Hepatocyte (in vitro differentiated cells): ENCODE measurements at regions not wholly inside any gene's neighbourhood (a gene's known extent, or its start where the extent isn't known, plus 50 kb on each side); places are given as distances from the start of the nearest gene placed in this dataset.
"Not testable (repeated sequence)": the region's sequence is repeated elsewhere in the genome, so short reads cannot be mapped to it uniquely, and the experiment has no call there.

Experiments
- DNase-seq: peaks from one replicate; pipeline ENCODE4 v3.0.0-alpha.2; 2016; ENCODE audit warnings: low spot score
- H2AFZ ChIP-seq: fragments of 200-600 bp; sonication (generic); 2 replicates; pipeline ENCODE4 v1.6.0; 2016; ENCODE audit warnings: antibody characterized with exemption, mild to moderate bottlenecking
- H3K27ac ChIP-seq: fragments of 200-600 bp; sonication (generic); 2 replicates; pipeline ENCODE4 v1.5.1; 2016; ENCODE audit warnings: mild to moderate bottlenecking
- H3K27me3 ChIP-seq: fragments of 200-600 bp; sonication (generic); 2 replicates; pipeline ENCODE4 v1.6.1; 2016
- H3K36me3 ChIP-seq: fragments of 200-600 bp; sonication (generic); replicated peaks from 2 replicates; pipeline ENCODE4 v1.5.1; 2016; ENCODE audit warnings: low read depth; ENCODE audit not compliant: insufficient read depth
- H3K4me1 ChIP-seq: fragments of 200-600 bp; sonication (generic); 2 replicates; pipeline ENCODE4 v1.5.1; 2016; ENCODE audit warnings: mild to moderate bottlenecking, moderate library complexity; ENCODE audit not compliant: insufficient read depth
- H3K4me2 ChIP-seq: fragments of 200-600 bp; sonication (generic); 2 replicates; pipeline ENCODE4 v1.6.0; 2016
- H3K4me3 ChIP-seq: fragments of 200-600 bp; sonication (generic); 2 replicates; pipeline ENCODE4 v1.5.1; 2016; ENCODE audit warnings: mild to moderate bottlenecking
- H3K79me2 ChIP-seq: fragments of 200-600 bp; sonication (generic); 2 replicates; pipeline ENCODE4 v1.6.0; 2017; ENCODE audit warnings: mild to moderate bottlenecking
- H3K9me2 ChIP-seq: fragments of 200-600 bp; sonication (generic); replicated peaks from 2 replicates; pipeline ENCODE4 v1.6.0; 2017; ENCODE audit warnings: mild to moderate bottlenecking; ENCODE audit not compliant: insufficient read depth
- H3K9me3 ChIP-seq: fragments of 200-600 bp; sonication (generic); 2 replicates; pipeline ENCODE4 v1.5.1; 2016; ENCODE audit warnings: low read depth, mild to moderate bottlenecking
- H4K20me1 ChIP-seq: fragments of 200-600 bp; sonication (generic); 2 replicates; pipeline ENCODE4 v1.6.0; 2016; ENCODE audit warnings: mild to moderate bottlenecking; ENCODE audit not compliant: insufficient read depth, poor library complexity, severe bottlenecking
- EZH2 ChIP-seq: fragments of 200-600 bp; sonication (generic); IDR thresholded peaks from 2 replicates; pipeline ENCODE4 v1.6.1; 2016; ENCODE audit warnings: antibody characterized with exemption, mild to moderate bottlenecking, borderline replicate concordance
- EZH2phosphoT487 ChIP-seq: fragments of 200-600 bp; sonication (generic); IDR thresholded peaks from one replicate; pipeline ENCODE4 v1.6.1; 2018; ENCODE audit warnings: antibody characterized with exemption, mild to moderate bottlenecking, low read depth, moderate library complexity; ENCODE audit not compliant: unreplicated experiment, severe bottlenecking
- WGBS: methylation state at CpG from one replicate; pipeline ENCODE4 v1.1.6; 2016; ENCODE audit warnings: low lambda C conversion rate; ENCODE audit errors: missing lambda C conversion rate; 5-methylcytosine and 5-hydroxymethylcytosine counted together
- TF ChIP-seq, protein P1 (sequence below): fragments of 200-600 bp; sonication (generic); IDR thresholded peaks from 2 replicates; pipeline ENCODE4 v1.5.1; 2016; ENCODE audit warnings: antibody characterized with exemption, mild to moderate bottlenecking; ENCODE audit not compliant: poor library complexity

DNA sequence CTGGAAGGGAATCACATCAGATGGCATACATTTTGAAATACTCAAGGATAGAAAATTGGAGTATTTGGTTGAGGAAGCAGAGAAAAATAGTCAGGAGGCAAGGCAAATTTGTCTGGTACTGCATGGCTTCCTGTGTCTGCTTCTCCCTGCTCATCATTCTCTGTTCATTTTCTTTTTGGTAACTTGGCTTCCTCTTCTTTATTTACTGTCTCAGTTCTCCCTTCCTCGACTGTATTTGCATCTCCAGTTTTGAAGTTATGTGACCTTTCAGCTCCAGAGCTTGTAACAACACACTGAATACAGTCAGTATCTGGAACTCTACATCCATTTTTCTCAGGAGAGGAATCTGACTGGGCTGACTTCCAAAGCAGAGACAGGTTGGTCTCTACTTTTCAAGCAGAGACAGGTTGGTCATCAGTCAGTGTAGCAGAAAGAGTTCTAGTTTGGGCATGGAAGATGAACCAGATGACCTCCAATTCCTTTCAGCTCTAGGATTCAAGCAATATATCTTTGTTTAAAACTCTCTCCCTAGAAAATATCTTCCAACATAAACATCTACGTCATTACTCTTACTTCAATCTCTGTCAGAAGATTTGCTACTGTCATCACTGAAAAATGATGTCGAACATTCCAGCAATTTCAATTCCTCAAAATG lies 571.2 kb downstream of the ADGRL2 start:
- no peak overlapping the region for H3K27ac ChIP-seq
- no peaks in the 10 kb centered on the region for H4K20me1 ChIP-seq
- DNase-seq = no peak
- TF ChIP-seq EZH2 = no peak
- no peak for TF ChIP-seq EZH2phosphoT487
- TF ChIP-seq, protein P1, sequence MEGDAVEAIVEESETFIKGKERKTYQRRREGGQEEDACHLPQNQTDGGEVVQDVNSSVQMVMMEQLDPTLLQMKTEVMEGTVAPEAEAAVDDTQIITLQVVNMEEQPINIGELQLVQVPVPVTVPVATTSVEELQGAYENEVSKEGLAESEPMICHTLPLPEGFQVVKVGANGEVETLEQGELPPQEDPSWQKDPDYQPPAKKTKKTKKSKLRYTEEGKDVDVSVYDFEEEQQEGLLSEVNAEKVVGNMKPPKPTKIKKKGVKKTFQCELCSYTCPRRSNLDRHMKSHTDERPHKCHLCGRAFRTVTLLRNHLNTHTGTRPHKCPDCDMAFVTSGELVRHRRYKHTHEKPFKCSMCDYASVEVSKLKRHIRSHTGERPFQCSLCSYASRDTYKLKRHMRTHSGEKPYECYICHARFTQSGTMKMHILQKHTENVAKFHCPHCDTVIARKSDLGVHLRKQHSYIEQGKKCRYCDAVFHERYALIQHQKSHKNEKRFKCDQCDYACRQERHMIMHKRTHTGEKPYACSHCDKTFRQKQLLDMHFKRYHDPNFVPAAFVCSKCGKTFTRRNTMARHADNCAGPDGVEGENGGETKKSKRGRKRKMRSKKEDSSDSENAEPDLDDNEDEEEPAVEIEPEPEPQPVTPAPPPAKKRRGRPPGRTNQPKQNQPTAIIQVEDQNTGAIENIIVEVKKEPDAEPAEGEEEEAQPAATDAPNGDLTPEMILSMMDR = no peak
- H3K79me2 ChIP-seq = no peaks in the 10 kb centered on the region
- H2AFZ ChIP-seq = no peak overlapping the region
- WGBS = 73% methylated on average over 3 of the region's 3 CpGs
- no peaks in the 10 kb centered on the region for H3K27me3 ChIP-seq
- no peak overlapping the region for H3K4me3 ChIP-seq
- no peak overlapping the region for H3K4me2 ChIP-seq
- peaks cover 8% of the 10 kb centered on the region for H3K9me2 ChIP-seq
- no peaks in the 10 kb centered on the region for H3K9me3 ChIP-seq
- H3K4me1 ChIP-seq = no peaks in the 10 kb centered on the region
- no peaks in the 10 kb centered on the region for H3K36me3 ChIP-seq

DNA sequence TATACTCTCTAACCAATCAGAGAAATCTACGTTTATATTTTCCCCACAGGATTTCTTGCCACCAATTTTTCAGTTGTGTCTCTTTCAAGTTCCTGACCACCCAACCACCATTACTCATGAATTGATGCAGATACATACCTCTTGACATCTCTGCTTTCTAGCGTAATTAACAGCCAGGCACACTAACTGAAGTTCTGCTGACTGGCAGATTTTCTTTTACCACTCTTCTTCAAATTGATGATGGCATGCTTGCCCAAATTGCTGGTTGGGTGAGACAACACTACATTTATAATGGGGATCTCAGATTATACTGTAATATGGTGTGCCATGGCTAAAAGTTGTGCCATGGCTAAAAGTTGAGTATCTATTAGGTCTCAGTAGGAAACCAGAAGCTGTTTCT lies 566.7 kb downstream of the ADGRL2 start:
- no peak overlapping the region for H3K27ac ChIP-seq
- H4K20me1 ChIP-seq = no peaks in the 10 kb centered on the region
- H3K36me3 ChIP-seq = no peaks in the 10 kb centered on the region
- no peak overlapping the region for H2AFZ ChIP-seq
- 94% methylated on average over 2 of the region's 2 CpGs for WGBS
- TF ChIP-seq EZH2phosphoT487 (no peak), EZH2 (no peak)
- TF ChIP-seq, protein P1 = no peak
- no peak overlapping the region for H3K4me3 ChIP-seq
- no peak overlapping the region for H3K4me2 ChIP-seq
- no peaks in the 10 kb centered on the region for H3K79me2 ChIP-seq
- no peak for DNase-seq
- H3K9me3 ChIP-seq = no peaks in the 10 kb centered on the region
- no peaks in the 10 kb centered on the region for H3K4me1 ChIP-seq
- H3K27me3 ChIP-seq = no peaks in the 10 kb centered on the region
- peaks cover 8% of the 10 kb centered on the region for H3K9me2 ChIP-seq

DNA sequence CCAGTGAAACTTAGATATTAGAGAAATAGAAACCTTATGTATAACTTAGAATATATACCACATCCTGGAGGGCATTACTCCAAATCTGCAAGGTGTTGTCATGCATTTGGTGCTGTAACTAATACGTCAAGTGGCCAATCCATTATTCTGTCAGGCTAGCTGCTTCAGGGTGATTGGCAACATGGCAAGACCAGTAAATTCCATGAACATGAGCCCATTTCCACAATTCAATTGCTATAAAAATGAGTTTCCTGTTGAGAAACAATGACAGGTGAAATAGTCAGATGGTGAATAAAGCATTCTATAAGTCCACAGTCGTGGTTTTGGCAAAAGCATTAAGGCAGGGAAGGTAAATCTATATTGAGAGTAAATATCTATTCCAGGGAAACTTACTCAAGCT lies 566.0 kb downstream of the ADGRL2 start:
- H3K79me2 ChIP-seq = no peaks in the 10 kb centered on the region
- no peaks in the 10 kb centered on the region for H3K36me3 ChIP-seq
- no peak overlapping the region for H3K4me2 ChIP-seq
- no peak overlapping the region for H3K27ac ChIP-seq
- DNase-seq = no peak
- H2AFZ ChIP-seq = no peak overlapping the region
- no peaks in the 10 kb centered on the region for H4K20me1 ChIP-seq
- TF ChIP-seq, protein P1 = no peak
- TF ChIP-seq EZH2 (no peak), EZH2phosphoT487 (no peak)
- H3K4me1 ChIP-seq = no peaks in the 10 kb centered on the region
- 83% methylated on average over 2 of the region's 2 CpGs for WGBS
- H3K4me3 ChIP-seq = no peak overlapping the region
- H3K9me3 ChIP-seq = no peaks in the 10 kb centered on the region
- peaks cover 8% of the 10 kb centered on the region for H3K9me2 ChIP-seq
- no peaks in the 10 kb centered on the region for H3K27me3 ChIP-seq

DNA sequence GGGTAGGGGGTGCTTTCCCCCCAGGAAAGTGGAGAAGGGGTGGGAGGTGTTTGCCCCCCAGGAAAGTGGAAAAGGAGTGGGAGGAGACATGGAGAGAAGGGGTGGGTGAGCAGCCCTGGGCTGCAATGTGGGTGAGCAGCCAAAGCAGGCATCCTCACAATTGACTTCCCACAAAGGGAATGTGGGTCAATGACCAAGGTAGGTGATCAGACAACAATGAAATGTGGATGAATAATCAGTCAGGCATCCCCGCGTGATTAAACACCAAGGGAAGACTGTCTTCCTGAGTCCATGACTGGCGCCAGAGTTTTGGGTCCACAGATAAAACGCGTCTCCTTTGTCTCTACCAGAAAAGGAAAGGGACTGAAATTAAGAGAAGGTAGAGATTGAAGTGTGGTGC lies 558.8 kb downstream of the ADGRL2 start:
- H3K9me2 ChIP-seq, H3K79me2 ChIP-seq, H3K4me1 ChIP-seq, H2AFZ ChIP-seq, H3K4me3 ChIP-seq, DNase-seq, H3K4me2 ChIP-seq, H3K9me3 ChIP-seq, H3K36me3 ChIP-seq, H3K27ac ChIP-seq, H4K20me1 ChIP-seq, H3K27me3 ChIP-seq: not testable (repeated sequence)
- WGBS = 89% methylated on average over 5 of the region's 5 CpGs

DNA sequence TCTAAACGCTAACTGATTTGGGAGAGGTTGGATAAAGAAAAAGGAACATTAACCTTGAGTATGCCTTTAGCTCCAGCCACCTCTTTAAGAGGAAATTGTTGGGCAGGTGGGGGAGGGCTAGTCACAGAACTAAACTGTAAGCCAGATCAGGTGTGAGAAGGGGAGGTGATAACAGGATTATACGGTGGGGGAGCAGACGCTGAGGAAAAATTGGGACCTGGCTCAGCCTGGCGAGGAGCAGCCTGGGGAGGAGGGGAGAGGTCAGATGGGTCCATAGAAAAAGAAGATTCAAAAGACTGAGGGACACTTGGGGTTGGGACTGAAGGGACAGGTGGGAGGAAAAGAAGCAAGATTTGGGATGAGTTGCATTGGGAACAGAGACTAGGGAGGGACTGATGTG lies 558.0 kb downstream of the ADGRL2 start:
- H3K9me2 ChIP-seq, H3K36me3 ChIP-seq, H3K9me3 ChIP-seq, H2AFZ ChIP-seq, H3K4me2 ChIP-seq, H3K79me2 ChIP-seq, H4K20me1 ChIP-seq, H3K27ac ChIP-seq, H3K4me1 ChIP-seq, H3K4me3 ChIP-seq, H3K27me3 ChIP-seq, DNase-seq: not testable (repeated sequence)
- 78% methylated on average over 4 of the region's 4 CpGs for WGBS

DNA sequence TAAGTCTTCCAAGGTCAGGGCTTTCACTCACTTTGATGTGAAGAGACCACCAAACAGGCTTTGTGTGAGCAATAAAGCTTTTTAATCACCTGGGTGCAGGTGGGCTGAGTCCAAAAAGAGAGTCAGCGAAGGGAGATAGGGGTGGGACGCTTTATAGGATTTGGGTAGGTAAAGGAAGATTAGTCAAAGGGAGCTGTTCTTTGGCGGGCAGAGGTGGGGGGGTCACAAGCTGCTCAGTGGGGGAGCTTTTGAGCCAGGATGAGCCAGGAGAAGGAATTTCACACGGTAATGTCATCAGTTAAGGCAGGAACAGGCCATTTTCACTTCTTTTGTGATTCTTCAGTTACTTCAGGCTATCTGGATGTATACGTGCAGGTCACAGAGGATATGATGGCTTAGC lies 553.8 kb downstream of the ADGRL2 start:
- WGBS = 88% methylated on average over 5 of the region's 5 CpGs
- not testable (repeated sequence) for H3K4me2 ChIP-seq, DNase-seq, H4K20me1 ChIP-seq, H3K9me3 ChIP-seq, H3K4me1 ChIP-seq, H3K36me3 ChIP-seq, H3K9me2 ChIP-seq, H3K4me3 ChIP-seq, H3K27ac ChIP-seq, H3K27me3 ChIP-seq, H2AFZ ChIP-seq, H3K79me2 ChIP-seq
